Osteoblast (primary cell): ENCODE measurements at regions not wholly inside any gene's neighbourhood (a gene's known extent, or its start where the extent isn't known, plus 50 kb on each side); places are given as distances from the start of the nearest gene placed in this dataset.

Experiments used
- DNase-seq: peaks from one replicate; pipeline ENCODE4 v3.0.0; 2011; ENCODE audit warnings: low spot score, mixed read lengths; ENCODE audit not compliant: insufficient read length; ENCODE audit errors: missing footprints
- H2AFZ ChIP-seq: 2 replicates; pipeline ENCODE4 v1.6.0; 2011; ENCODE audit warnings: mild to moderate bottlenecking, low read length
- H3K27ac ChIP-seq: 2 replicates; pipeline ENCODE4 v1.5.1; 2011; ENCODE audit warnings: mild to moderate bottlenecking, low read depth, low read length, moderate library complexity
- H3K27me3 ChIP-seq: 2 replicates; pipeline ENCODE4 v1.6.0; 2012; ENCODE audit warnings: mild to moderate bottlenecking, control low read depth, inconsistent platforms, low read length, moderate library complexity; ENCODE audit not compliant: insufficient read depth
- H3K36me3 ChIP-seq: 2 replicates; pipeline ENCODE4 v1.5.1; 2011; ENCODE audit warnings: mild to moderate bottlenecking, low read length, control low read depth, moderate library complexity; ENCODE audit not compliant: insufficient read depth
- H3K4me1 ChIP-seq: 2 replicates; pipeline ENCODE4 v1.5.1; 2011; ENCODE audit warnings: mild to moderate bottlenecking, low read length, control low read depth, moderate library complexity; ENCODE audit not compliant: insufficient read depth
- H3K4me2 ChIP-seq: 2 replicates; pipeline ENCODE4 v1.6.0; 2011; ENCODE audit warnings: mild to moderate bottlenecking, low read length; ENCODE audit not compliant: insufficient read depth
- H3K4me3 ChIP-seq: fragments of 200-600 bp; sonication (generic); 3 replicates; pipeline ENCODE4 v1.5.1; 2012; ENCODE audit warnings: mild to moderate bottlenecking, low read length, inconsistent platforms; ENCODE audit not compliant: insufficient read depth
- H3K79me2 ChIP-seq: 2 replicates; pipeline ENCODE4 v1.6.0; 2012; ENCODE audit warnings: mild to moderate bottlenecking, low read length, control low read depth, inconsistent platforms; ENCODE audit not compliant: insufficient read depth
- H3K9me3 ChIP-seq: 2 replicates; pipeline ENCODE4 v1.5.1; 2011; ENCODE audit warnings: low read depth, low read length, control low read depth
- H4K20me1 ChIP-seq: 2 replicates; pipeline ENCODE4 v1.6.0; 2012; ENCODE audit warnings: mild to moderate bottlenecking, low read length, control low read depth; ENCODE audit not compliant: insufficient read depth
- CTCF ChIP-seq: IDR thresholded peaks from 2 replicates; pipeline ENCODE4 v1.5.1; 2011; ENCODE audit warnings: mild to moderate bottlenecking, low read depth, low read length, moderate library complexity; ENCODE audit errors: extremely low read depth

GRCh38 chr6:114650891-114651290, 308.1 kb upstream of the HS3ST5 start:
- Histone ChIP-seq H3K27me3 (no peaks in the 10 kb centered on the region), H3K27ac (no peak overlapping the region), H3K4me2 (no peak overlapping the region), H3K4me1 (no peaks in the 10 kb centered on the region), H4K20me1 (no peaks in the 10 kb centered on the region), H3K9me3 (no peaks in the 10 kb centered on the region), H2AFZ (no peak overlapping the region), H3K36me3 (no peaks in the 10 kb centered on the region), H3K79me2 (no peaks in the 10 kb centered on the region), H3K4me3 (no peak overlapping the region)
- DNase-seq: no peak
- TF ChIP-seq CTCF: no peak

- no peaks in the 10 kb centered on the region for H4K20me1 ChIP-seq
- H3K27ac ChIP-seq: no peak overlapping the region
- H3K79me2 ChIP-seq: no peaks in the 10 kb centered on the region
Measured at GRCh38 chr6:114649298-114649697, 306.5 kb upstream of the HS3ST5 start.

GRCh38 chr6:114648847-114649246, 306.0 kb upstream of the HS3ST5 start:
- no peaks in the 10 kb centered on the region for H3K9me3 ChIP-seq

More at GRCh38 chr6:114649298-114649697, 306.5 kb upstream of the HS3ST5 start:
- no peaks in the 10 kb centered on the region for H3K9me3 ChIP-seq
- no peak overlapping the region for H2AFZ ChIP-seq
- no peak for TF ChIP-seq CTCF
- H3K4me1 ChIP-seq: no peaks in the 10 kb centered on the region
- no peaks in the 10 kb centered on the region for H3K27me3 ChIP-seq
- no peak for DNase-seq
- no peaks in the 10 kb centered on the region for H3K36me3 ChIP-seq
- H3K4me3 ChIP-seq: no peak overlapping the region
- H3K4me2 ChIP-seq: no peak overlapping the region

GRCh38 chr6:114638341-114638740, 295.5 kb upstream of the HS3ST5 start:
- Histone ChIP-seq H3K9me3 (peaks cover 3% of the 10 kb centered on the region), H3K27me3 (no peaks in the 10 kb centered on the region), H2AFZ (no peak overlapping the region), H3K4me3 (no peak overlapping the region), H3K4me2 (no peak overlapping the region), H4K20me1 (no peaks in the 10 kb centered on the region), H3K27ac (no peak overlapping the region), H3K36me3 (no peaks in the 10 kb centered on the region), H3K79me2 (no peaks in the 10 kb centered on the region), H3K4me1 (no peaks in the 10 kb centered on the region)
- TF ChIP-seq CTCF: no peak
- no peak for DNase-seq

More at GRCh38 chr6:114648847-114649246, 306.0 kb upstream of the HS3ST5 start:
- no peaks in the 10 kb centered on the region for H3K4me1 ChIP-seq
- no peaks in the 10 kb centered on the region for H3K27me3 ChIP-seq
- DNase-seq: no peak
- TF ChIP-seq CTCF: no peak
- H3K4me3 ChIP-seq: no peak overlapping the region
- no peaks in the 10 kb centered on the region for H4K20me1 ChIP-seq
- H3K4me2 ChIP-seq: no peak overlapping the region
- H3K27ac ChIP-seq: no peak overlapping the region
- no peaks in the 10 kb centered on the region for H3K36me3 ChIP-seq
- H3K79me2 ChIP-seq: no peaks in the 10 kb centered on the region
- H2AFZ ChIP-seq: no peak overlapping the region
